ENCODE measurements at regions not wholly inside any gene's neighbourhood (a gene's known extent, or its start where the extent isn't known, plus 50 kb on each side); places are given as distances from the start of the nearest gene placed in this dataset.

GRCh38 chr5:82707741-82708140 lies 369.5 kb downstream of the TMEM167A start:
- no peak for TF ChIP-seq EZH2phosphoT487 (IDR thresholded peaks at IDR 0.05)
- TF ChIP-seq, protein P1, sequence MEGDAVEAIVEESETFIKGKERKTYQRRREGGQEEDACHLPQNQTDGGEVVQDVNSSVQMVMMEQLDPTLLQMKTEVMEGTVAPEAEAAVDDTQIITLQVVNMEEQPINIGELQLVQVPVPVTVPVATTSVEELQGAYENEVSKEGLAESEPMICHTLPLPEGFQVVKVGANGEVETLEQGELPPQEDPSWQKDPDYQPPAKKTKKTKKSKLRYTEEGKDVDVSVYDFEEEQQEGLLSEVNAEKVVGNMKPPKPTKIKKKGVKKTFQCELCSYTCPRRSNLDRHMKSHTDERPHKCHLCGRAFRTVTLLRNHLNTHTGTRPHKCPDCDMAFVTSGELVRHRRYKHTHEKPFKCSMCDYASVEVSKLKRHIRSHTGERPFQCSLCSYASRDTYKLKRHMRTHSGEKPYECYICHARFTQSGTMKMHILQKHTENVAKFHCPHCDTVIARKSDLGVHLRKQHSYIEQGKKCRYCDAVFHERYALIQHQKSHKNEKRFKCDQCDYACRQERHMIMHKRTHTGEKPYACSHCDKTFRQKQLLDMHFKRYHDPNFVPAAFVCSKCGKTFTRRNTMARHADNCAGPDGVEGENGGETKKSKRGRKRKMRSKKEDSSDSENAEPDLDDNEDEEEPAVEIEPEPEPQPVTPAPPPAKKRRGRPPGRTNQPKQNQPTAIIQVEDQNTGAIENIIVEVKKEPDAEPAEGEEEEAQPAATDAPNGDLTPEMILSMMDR (IDR thresholded peaks at IDR 0.05), result no peak
